Spleen (tissue), 11 donors: ENCODE measurements at regions not wholly inside any gene's neighbourhood (a gene's known extent, or its start where the extent isn't known, plus 50 kb on each side); places are given as distances from the start of the nearest gene placed in this dataset.

ENCODE experiments used
- DNase-seq: peaks from one replicate; pipeline ENCODE4 v3.0.0-alpha.2; 2020
- H3K27ac ChIP-seq, 8 donors: fragments of 200-600 bp; sonication (generic) in 7 of 8; 1 replicate in 4 of 8; 2 replicates in 4 of 8; pipeline versions ENCODE4 v1.5.0 to v1.8.0; 2016 to 2021; ENCODE audit warnings: inconsistent platforms in 4 of 8, mild to moderate bottlenecking in 4 of 8, moderate library complexity in 1 of 8
- H3K27me3 ChIP-seq, 7 donors: fragments of 200-600 bp; sonication (generic) in 6 of 7; replicated peaks in 1 of 7; 1 replicate in 4 of 7; 2 replicates in 3 of 7; pipeline versions ENCODE4 v1.5.0 to v1.8.0; 2016 to 2021; ENCODE audit warnings: inconsistent platforms in 3 of 7, mild to moderate bottlenecking in 1 of 7
- H3K36me3 ChIP-seq, 6 donors: fragments of 200-600 bp; sonication (generic) in 5 of 6; 1 replicate in 4 of 6; 2 replicates in 2 of 6; pipeline versions ENCODE4 v1.5.0 to v1.8.0; 2016 to 2021; ENCODE audit warnings: inconsistent platforms in 2 of 6
- H3K4me1 ChIP-seq, 6 donors: fragments of 200-600 bp; sonication (generic) in 5 of 6; 1 replicate in 3 of 6; 2 replicates in 3 of 6; pipeline versions ENCODE4 v1.5.0 to v1.8.0; 2016 to 2021; ENCODE audit warnings: inconsistent platforms in 3 of 6
- H3K4me3 ChIP-seq, 8 donors: fragments of 200-600 bp; sonication (generic) in 7 of 8; 1 replicate in 4 of 8; 2 replicates in 4 of 8; pipeline versions ENCODE4 v1.5.0 to v1.8.0; 2016 to 2021; ENCODE audit warnings: inconsistent platforms in 4 of 8, mild to moderate bottlenecking in 4 of 8, moderate library complexity in 2 of 8
- H3K9me3 ChIP-seq, 8 donors: fragments of 200-600 bp; sonication (generic) in 7 of 8; 1 replicate in 4 of 8; 2 replicates in 4 of 8; pipeline versions ENCODE4 v1.5.0 to v1.8.0; 2016 to 2021; ENCODE audit warnings: inconsistent platforms in 4 of 8
- CTCF ChIP-seq, 11 experiments: fragments of 200-600 bp in 7 of 11; fragments of 450-650 bp in 4 of 11; sonication (generic) in 4 of 11; IDR thresholded peaks in 8 of 11; conservative IDR thresholded peaks in 3 of 11; 1 replicate in 7 of 11; 2 replicates in 4 of 11; pipeline versions ENCODE4 v1.4.0 to v1.8.0; 2016 to 2021; ENCODE audit warnings: antibody characterized with exemption in 11 of 11, inconsistent platforms in 4 of 11, mild to moderate bottlenecking in 1 of 11
- POLR2A ChIP-seq, 3 donors: fragments of 450-650 bp; IDR thresholded peaks; one replicate each; pipeline ENCODE4 v1.5.1; 2017; ENCODE audit warnings: antibody characterized with exemption in 3 of 3, mild to moderate bottlenecking in 1 of 3
- POLR2AphosphoS5 ChIP-seq, 3 donors: sonication (generic); formaldehyde crosslinking; IDR thresholded peaks; one replicate each; pipeline ENCODE4 v1.5.1; 2017; ENCODE audit warnings: antibody characterized with exemption in 3 of 3
- WGBS, 5 donors: extraction: QIAGEN DNeasy Blood & Tissue Kit in 3 of 5; methylation state at CpG; one replicate each; pipeline versions ENCODE4 v1.1.5 to v1.1.7; 2013 to 2018; 5-methylcytosine and 5-hydroxymethylcytosine counted together
- intact Hi-C: fragments of 100-400 bp; cut with DNase I; formaldehyde crosslinking; loops from one replicate; pipeline ENCODE4 v1.15.0; 2023; ENCODE audit warnings: low total_unique reads
- donor health status: healthy with polysubstance abuse.
- donor health status: DM: no; HTN: no; CAD: no; lungs with moderate emphysema.
- donor health status: DM: no; HTN: no; CAD: no.
- donor health status: Bipolar disorder and iron deficiency.
- donor health status: healthy.
- donor health status: DM: no; HTN: no; CAD: no.
- donor health status: DM: yes; HTN: yes; CAD: no.

GRCh38 chr12:88342251-88342806, 200.2 kb downstream of the TMTC3 start:
- intact Hi-C loops = no loop called here
- Histone ChIP-seq H3K27me3 (no peaks in the 10 kb centered on the region), H3K4me1 (no peaks in the 10 kb centered on the region), H3K4me3 (no peak overlapping the region), H3K27ac (no peak overlapping the region), H3K9me3 (no peaks in the 10 kb centered on the region), H3K36me3 (no peaks in the 10 kb centered on the region)
- no peak for TF ChIP-seq CTCF (IDR thresholded peaks at IDR 0.05 in 8 of 11, conservative IDR thresholded peaks at IDR 0.05 in 3 of 11)
- TF ChIP-seq POLR2A (IDR thresholded peaks at IDR 0.05) = no peak
- TF ChIP-seq POLR2AphosphoS5 (IDR thresholded peaks at IDR 0.05) = no peak
- DNase-seq = no peak

- intact Hi-C loops = no loop called here
- H3K4me1 ChIP-seq = no peaks in the 10 kb centered on the region
- TF ChIP-seq CTCF (IDR thresholded peaks at IDR 0.05 in 8 of 11, conservative IDR thresholded peaks at IDR 0.05 in 3 of 11) = no peak
- TF ChIP-seq POLR2AphosphoS5 (IDR thresholded peaks at IDR 0.05) = no peak
- TF ChIP-seq POLR2A (IDR thresholded peaks at IDR 0.05) = no peak
- H3K9me3 ChIP-seq = peaks cover 0 to 7% (median 0%) of the 10 kb centered on the region in 8 donors
- H3K4me3 ChIP-seq = no peak overlapping the region
- H3K27ac ChIP-seq = no peak overlapping the region
- DNase-seq = no peak
- no peaks in the 10 kb centered on the region for H3K36me3 ChIP-seq
- H3K27me3 ChIP-seq = no peaks in the 10 kb centered on the region
These were observed 209.0 kb downstream of the TMTC3 start for GRCh38 chr12:88351146-88351545.

GRCh38 chr12:88354691-88355090, 212.6 kb downstream of the TMTC3 start:
- TF ChIP-seq POLR2A (IDR thresholded peaks at IDR 0.05) (no peak), POLR2AphosphoS5 (IDR thresholded peaks at IDR 0.05) (no peak), CTCF (IDR thresholded peaks at IDR 0.05 in 8 of 11, conservative IDR thresholded peaks at IDR 0.05 in 3 of 11) (no peak)
- peaks cover 0 to 14% (median 2%) of the 10 kb centered on the region in 8 donors for H3K9me3 ChIP-seq
- intact Hi-C loops = no loop called here
- 87 to 90% (median 88%) methylated on average over 4 of the region's 4 CpGs for WGBS, 5 donors
- H3K27ac ChIP-seq = no peak overlapping the region
- no peak overlapping the region for H3K4me3 ChIP-seq
- H3K4me1 ChIP-seq = no peaks in the 10 kb centered on the region
- no peaks in the 10 kb centered on the region for H3K36me3 ChIP-seq
- no peaks in the 10 kb centered on the region for H3K27me3 ChIP-seq
- DNase-seq = no peak

- DNase-seq = no peak
- H3K27ac ChIP-seq = no peak overlapping the region
- intact Hi-C loops = no loop called here
- TF ChIP-seq POLR2AphosphoS5 (IDR thresholded peaks at IDR 0.05) = no peak
- TF ChIP-seq CTCF (IDR thresholded peaks at IDR 0.05 in 8 of 11, conservative IDR thresholded peaks at IDR 0.05 in 3 of 11) = no peak
- no peak for TF ChIP-seq POLR2A (IDR thresholded peaks at IDR 0.05)
- peaks cover 0 to 14% (median 2%) of the 10 kb centered on the region in 8 donors for H3K9me3 ChIP-seq
- no peaks in the 10 kb centered on the region for H3K36me3 ChIP-seq
- H3K4me3 ChIP-seq = no peak overlapping the region
- no peaks in the 10 kb centered on the region for H3K27me3 ChIP-seq
- WGBS, 5 donors = 59 to 88% (median 70%) methylated on average over 1 of the region's 1 CpG
- no peaks in the 10 kb centered on the region for H3K4me1 ChIP-seq
These were observed 218.2 kb downstream of the TMTC3 start for GRCh38 chr12:88360343-88360742.
